Gastroesophageal sphincter (tissue), 4 donors: ENCODE measurements at regions not wholly inside any gene's neighbourhood (a gene's known extent, or its start where the extent isn't known, plus 50 kb on each side); places are given as distances from the start of the nearest gene placed in this dataset.

Experiments
- ATAC-seq: fragments of 150-250 bp; one replicate; pipeline ENCODE4 v1.9.1; 2016; ENCODE audit warnings: mild to moderate bottlenecking, moderate library complexity
- H3K27ac ChIP-seq, 4 donors: fragments of 200-600 bp; sonication (generic) in 3 of 4; 1 replicate in 3 of 4; 2 replicates in 1 of 4; pipeline ENCODE4 v1.5.1; 2016 to 2019
- H3K27me3 ChIP-seq: fragments of 200-600 bp; sonication (generic); one replicate; pipeline ENCODE4 v1.5.1; 2019
- H3K36me3 ChIP-seq, 2 donors: fragments of 200-600 bp; sonication (generic); one replicate each; pipeline ENCODE4 v1.5.1; 2019; ENCODE audit warnings: control low read depth in 1 of 2
- H3K4me1 ChIP-seq, 3 donors: fragments of 200-600 bp; sonication (generic); 1 replicate in 2 of 3; 2 replicates in 1 of 3; pipeline ENCODE4 v1.5.1; 2016 to 2019; ENCODE audit warnings: control low read depth in 2 of 3
- H3K4me3 ChIP-seq, 2 donors: fragments of 200-600 bp; sonication (generic); one replicate each; pipeline ENCODE4 v1.5.1; 2019; ENCODE audit warnings: mild to moderate bottlenecking in 1 of 2, moderate library complexity in 1 of 2
- H3K9me3 ChIP-seq, 3 donors: fragments of 200-600 bp; sonication (generic); one replicate each; pipeline ENCODE4 v1.5.1; 2017 to 2019; ENCODE audit warnings: control low read depth in 2 of 3
- EP300 ChIP-seq: sonication (generic); formaldehyde crosslinking; IDR thresholded peaks from one replicate; pipeline ENCODE4 v1.6.1; 2017; ENCODE audit warnings: antibody characterized with exemption, mild to moderate bottlenecking
- POLR2A ChIP-seq, 2 donors: fragments of 450-650 bp; IDR thresholded peaks; one replicate each; pipeline ENCODE4 v1.6.1; 2017; ENCODE audit warnings: antibody characterized with exemption in 2 of 2, mild to moderate bottlenecking in 2 of 2, moderate library complexity in 1 of 2
- POLR2AphosphoS5 ChIP-seq: sonication (generic); formaldehyde crosslinking; IDR thresholded peaks from one replicate; pipeline ENCODE4 v1.6.1; 2017; ENCODE audit warnings: antibody characterized with exemption
- WGBS, 2 donors: methylation state at CpG; one replicate each; pipeline ENCODE4 v1.1.5; 2018; ENCODE audit warnings: low coverage in 1 of 2; 5-methylcytosine and 5-hydroxymethylcytosine counted together
- TF ChIP-seq, protein P1 (sequence below), 4 experiments: fragments of 200-600 bp in 2 of 4; fragments of 450-650 bp in 2 of 4; sonication (generic) in 1 of 4; IDR thresholded peaks; one replicate each; pipeline ENCODE4 v1.5.1; 2017 to 2019; ENCODE audit warnings: antibody characterized with exemption in 4 of 4, mild to moderate bottlenecking in 2 of 4, moderate library complexity in 2 of 4

DNA sequence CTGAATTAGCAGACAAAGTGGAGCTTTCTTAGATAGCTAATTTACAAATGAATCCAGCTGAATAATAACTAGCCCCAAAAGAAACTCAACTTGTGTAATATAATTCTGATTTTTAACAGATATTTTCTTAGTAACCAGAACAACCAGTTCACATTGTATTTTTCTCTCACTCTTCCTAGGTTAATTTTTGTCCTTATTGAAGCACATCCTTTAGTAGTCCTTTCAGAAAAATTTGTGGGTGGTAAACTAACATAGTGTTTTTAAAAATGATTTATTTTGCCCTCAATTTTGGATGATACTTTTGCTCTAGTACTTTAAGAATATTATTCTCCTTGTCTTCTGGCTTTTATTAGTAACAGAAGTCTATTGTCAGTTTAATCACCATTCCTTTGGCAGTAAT lies 190.6 kb upstream of the SLC39A10 start:
- Histone ChIP-seq H3K27ac (no peak overlapping the region), H3K36me3 (no peaks in the 10 kb centered on the region)
- no peak for ATAC-seq

DNA sequence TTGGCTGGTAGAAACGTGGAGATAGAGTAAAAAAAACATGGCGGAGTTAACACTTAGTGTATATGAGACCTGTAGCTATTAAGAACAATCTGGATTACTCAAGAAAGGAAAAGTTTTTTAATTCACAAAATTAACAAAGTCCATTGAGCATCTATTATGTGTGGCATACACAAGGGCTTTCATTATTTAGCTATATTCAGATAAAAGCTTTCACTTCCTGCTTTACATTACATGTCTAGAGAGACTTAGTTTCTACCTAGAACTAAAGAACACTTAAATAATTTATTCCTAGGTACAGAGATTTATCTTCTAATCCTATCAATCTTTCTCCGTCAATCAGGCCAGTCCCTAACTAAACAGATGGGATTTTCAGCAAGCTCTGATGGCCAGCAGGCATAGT lies 196.0 kb upstream of the SLC39A10 start:
- ATAC-seq, result no peak
- H3K27ac ChIP-seq, result no peak overlapping the region
- H3K9me3 ChIP-seq, result no peaks in the 10 kb centered on the region
- no peak for TF ChIP-seq POLR2A (IDR thresholded peaks at IDR 0.05)
- no peak for TF ChIP-seq POLR2AphosphoS5
- TF ChIP-seq EP300, result no peak
- TF ChIP-seq, protein P1, sequence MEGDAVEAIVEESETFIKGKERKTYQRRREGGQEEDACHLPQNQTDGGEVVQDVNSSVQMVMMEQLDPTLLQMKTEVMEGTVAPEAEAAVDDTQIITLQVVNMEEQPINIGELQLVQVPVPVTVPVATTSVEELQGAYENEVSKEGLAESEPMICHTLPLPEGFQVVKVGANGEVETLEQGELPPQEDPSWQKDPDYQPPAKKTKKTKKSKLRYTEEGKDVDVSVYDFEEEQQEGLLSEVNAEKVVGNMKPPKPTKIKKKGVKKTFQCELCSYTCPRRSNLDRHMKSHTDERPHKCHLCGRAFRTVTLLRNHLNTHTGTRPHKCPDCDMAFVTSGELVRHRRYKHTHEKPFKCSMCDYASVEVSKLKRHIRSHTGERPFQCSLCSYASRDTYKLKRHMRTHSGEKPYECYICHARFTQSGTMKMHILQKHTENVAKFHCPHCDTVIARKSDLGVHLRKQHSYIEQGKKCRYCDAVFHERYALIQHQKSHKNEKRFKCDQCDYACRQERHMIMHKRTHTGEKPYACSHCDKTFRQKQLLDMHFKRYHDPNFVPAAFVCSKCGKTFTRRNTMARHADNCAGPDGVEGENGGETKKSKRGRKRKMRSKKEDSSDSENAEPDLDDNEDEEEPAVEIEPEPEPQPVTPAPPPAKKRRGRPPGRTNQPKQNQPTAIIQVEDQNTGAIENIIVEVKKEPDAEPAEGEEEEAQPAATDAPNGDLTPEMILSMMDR (IDR thresholded peaks at IDR 0.05), result no peak
- 56 to 57% methylated on average over 3 of the region's 3 CpGs for WGBS, 2 donors
- H3K4me1 ChIP-seq, result no peaks in the 10 kb centered on the region
- H3K27me3 ChIP-seq, result no peaks in the 10 kb centered on the region
- no peak overlapping the region for H3K4me3 ChIP-seq
- H3K36me3 ChIP-seq, result no peaks in the 10 kb centered on the region

More for the DNA sequence above, 190.6 kb upstream of the SLC39A10 start:
- no peaks in the 10 kb centered on the region for H3K4me1 ChIP-seq
- H3K9me3 ChIP-seq, result peaks cover 0 to 15% (median 0%) of the 10 kb centered on the region in 3 donors
- H3K27me3 ChIP-seq, result no peaks in the 10 kb centered on the region
- no peak overlapping the region for H3K4me3 ChIP-seq
- TF ChIP-seq POLR2AphosphoS5 (no peak), POLR2A (IDR thresholded peaks at IDR 0.05) (no peak), EP300 (no peak)

DNA sequence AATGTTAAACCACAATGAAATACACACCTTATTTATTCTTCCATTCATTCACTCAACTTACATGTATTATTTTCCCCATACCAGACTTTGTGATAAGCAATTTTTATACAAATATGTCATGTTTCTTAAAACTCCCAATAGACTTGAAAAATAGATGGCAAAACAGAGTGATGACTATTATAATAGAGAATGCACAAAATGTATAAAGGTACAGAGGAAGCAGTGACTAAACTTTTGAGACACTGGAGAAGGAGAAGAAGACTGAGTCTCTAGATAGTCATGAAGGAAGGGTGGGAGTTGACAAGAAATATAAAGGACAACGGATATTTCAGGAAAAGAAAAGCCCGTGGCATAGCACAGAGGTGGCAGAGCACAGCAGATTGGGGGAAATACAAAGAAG lies 198.1 kb upstream of the SLC39A10 start:
- 69 to 86% methylated on average over 2 of the region's 2 CpGs for WGBS, 2 donors
- no peaks in the 10 kb centered on the region for H3K9me3 ChIP-seq
- TF ChIP-seq EP300 (no peak), POLR2AphosphoS5 (no peak), POLR2A (IDR thresholded peaks at IDR 0.05) (no peak)
- TF ChIP-seq, protein P1 (IDR thresholded peaks at IDR 0.05), result no peak
- H3K27me3 ChIP-seq, result no peaks in the 10 kb centered on the region
- H3K4me3 ChIP-seq, result no peak overlapping the region
- H3K4me1 ChIP-seq, result no peaks in the 10 kb centered on the region
- H3K27ac ChIP-seq, result no peak overlapping the region
- no peaks in the 10 kb centered on the region for H3K36me3 ChIP-seq
- ATAC-seq, result no peak

DNA sequence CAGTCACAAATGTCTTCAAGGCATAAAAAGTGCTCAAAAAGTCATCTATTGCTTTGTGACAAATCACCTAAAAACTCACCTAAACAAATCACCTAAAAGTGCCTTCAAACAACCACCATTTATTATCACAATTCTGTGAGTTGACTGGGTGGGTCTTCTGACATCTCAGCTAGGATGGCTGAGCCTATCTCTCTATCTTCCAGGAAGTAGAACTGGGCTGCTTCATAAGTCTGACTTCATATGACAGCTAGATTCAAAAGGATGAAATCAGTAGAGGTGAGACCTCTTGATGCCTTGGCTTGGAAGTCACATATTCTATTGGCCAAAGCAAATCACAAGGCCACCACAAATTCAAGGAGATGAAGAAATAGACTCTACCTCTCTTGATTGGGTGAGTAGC lies 199.2 kb upstream of the SLC39A10 start:
- Histone ChIP-seq H3K27me3 (no peaks in the 10 kb centered on the region), H3K36me3 (no peaks in the 10 kb centered on the region), H3K9me3 (no peaks in the 10 kb centered on the region), H3K4me1 (no peaks in the 10 kb centered on the region), H3K4me3 (no peak overlapping the region), H3K27ac (no peak overlapping the region)
- TF ChIP-seq POLR2AphosphoS5 (no peak), EP300 (no peak), POLR2A (IDR thresholded peaks at IDR 0.05) (no peak)
- TF ChIP-seq, protein P1 (IDR thresholded peaks at IDR 0.05), result no peak
- no peak for ATAC-seq

DNA sequence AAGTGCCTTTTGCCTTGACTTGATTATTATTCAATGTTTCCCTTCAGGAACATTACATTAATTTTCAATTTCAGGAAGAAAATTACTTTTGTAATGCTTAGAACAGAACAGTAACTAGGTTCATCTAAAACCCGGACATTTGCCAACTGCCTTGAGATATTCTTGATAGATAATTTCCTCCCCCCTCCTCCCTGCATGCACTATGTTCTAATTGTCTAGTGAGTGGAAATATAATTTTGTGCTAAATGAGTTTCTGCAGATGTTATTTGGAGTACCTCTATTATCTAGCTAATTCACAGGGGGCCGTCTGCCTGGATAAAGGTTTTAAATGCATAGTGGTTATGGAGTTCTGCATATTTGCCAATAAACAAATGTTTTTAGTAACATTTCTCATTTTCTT lies 200.3 kb upstream of the SLC39A10 start:
- Histone ChIP-seq H3K36me3 (no peaks in the 10 kb centered on the region), H3K9me3 (no peaks in the 10 kb centered on the region), H3K27ac (no peak overlapping the region), H3K4me3 (no peak overlapping the region), H3K4me1 (no peaks in the 10 kb centered on the region), H3K27me3 (no peaks in the 10 kb centered on the region)
- ATAC-seq, result no peak
- 43 to 61% methylated on average over 2 of the region's 2 CpGs for WGBS, 2 donors
- TF ChIP-seq EP300, result no peak
- TF ChIP-seq, protein P1 (IDR thresholded peaks at IDR 0.05), result no peak
- no peak for TF ChIP-seq POLR2A (IDR thresholded peaks at IDR 0.05)
- TF ChIP-seq POLR2AphosphoS5, result no peak
